A172 (cell line): ENCODE measurements at regions not wholly inside any gene's neighbourhood (a gene's known extent, or its start where the extent isn't known, plus 50 kb on each side); places are given as distances from the start of the nearest gene placed in this dataset.
"Not testable (repeated sequence)": the region's sequence is repeated elsewhere in the genome, so short reads cannot be mapped to it uniquely, and the experiment has no call there.

ENCODE experiments used
- DNase-seq: peaks from one replicate; pipeline ENCODE4 v3.0.0-alpha.2; 2015; ENCODE audit warnings: low spot score

- DNase-seq: no peak
Observed at GRCh38 chr10:43855667-43856210, 207.1 kb upstream of the ZNF32 start.

DNA sequence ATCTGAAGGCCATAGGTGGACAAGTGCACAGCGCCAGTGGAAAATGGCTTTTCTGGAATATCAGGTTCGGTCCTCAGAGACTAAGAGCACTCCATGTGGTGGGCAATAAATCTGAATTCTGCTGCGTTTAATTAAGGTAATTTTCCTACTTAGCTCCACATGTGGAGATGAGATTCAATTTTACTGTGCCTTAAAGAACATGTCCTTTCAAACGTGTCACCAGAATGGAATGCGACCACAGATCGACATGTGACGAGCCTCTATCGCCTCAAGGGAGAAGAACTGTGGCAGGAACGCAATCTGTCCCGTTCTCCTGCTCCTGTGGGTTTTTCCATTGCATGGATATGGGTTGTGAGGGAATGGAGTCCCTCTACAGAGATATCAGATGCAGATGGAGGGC is 205.3 kb upstream of the ZNF32 start:
- DNase-seq: peak; percentile 85

DNA sequence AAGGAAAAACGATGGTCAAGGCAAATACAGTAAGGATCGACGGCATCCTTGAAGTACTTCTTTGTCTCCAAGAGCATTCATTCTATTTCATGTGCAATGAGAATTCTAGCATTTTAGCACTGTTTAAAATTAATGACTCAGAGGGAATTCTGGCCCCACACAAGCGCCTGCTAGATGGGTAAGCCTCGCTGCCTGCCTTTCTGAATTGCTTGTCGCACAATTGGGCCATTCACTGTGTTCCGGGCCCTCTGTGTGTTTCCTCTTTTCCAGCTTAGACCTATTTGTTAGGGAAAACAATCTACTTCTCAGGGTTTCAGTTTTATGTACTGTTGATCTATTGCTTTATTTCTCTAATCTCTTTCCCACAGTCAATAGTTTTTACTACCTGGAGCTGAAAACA is 204.7 kb upstream of the ZNF32 start:
- no peak for DNase-seq

DNA sequence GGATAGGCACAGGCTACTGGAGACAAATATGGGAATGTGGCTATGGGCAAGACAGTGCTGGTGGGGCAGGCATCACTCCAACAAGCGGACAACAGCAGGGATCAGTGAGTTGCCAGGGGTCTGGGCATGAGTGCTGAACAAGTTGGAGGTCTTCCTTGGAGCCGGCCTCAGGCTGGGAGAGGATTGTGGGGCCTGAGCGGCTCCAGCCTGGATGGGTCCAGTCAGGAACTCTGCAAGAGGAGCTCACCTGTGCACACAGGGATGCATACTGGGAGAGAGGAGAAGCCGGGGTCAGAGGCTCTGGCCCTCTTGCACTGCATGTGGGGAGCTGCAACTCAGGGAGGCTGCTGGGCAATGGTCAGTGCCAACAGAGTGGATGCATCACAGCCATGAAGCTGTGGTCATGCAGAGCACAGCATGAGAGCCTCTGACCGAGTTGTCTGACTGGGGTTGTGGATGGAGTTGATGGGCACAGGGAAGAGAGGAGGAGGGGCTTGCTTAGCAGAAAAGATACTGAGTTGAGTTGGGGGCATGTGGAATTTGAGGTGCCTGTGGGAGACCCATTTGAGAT is 204.0 kb upstream of the ZNF32 start:
- no peak for DNase-seq

GRCh38 chr10:43852149-43852548 is 203.5 kb upstream of the ZNF32 start:
- DNase-seq: no peak

- no peak for DNase-seq
Observed at GRCh38 chr10:43851030-43851429, 202.3 kb upstream of the ZNF32 start.

- no peak for DNase-seq
Observed at GRCh38 chr10:43849551-43849950, 200.9 kb upstream of the ZNF32 start.

DNA sequence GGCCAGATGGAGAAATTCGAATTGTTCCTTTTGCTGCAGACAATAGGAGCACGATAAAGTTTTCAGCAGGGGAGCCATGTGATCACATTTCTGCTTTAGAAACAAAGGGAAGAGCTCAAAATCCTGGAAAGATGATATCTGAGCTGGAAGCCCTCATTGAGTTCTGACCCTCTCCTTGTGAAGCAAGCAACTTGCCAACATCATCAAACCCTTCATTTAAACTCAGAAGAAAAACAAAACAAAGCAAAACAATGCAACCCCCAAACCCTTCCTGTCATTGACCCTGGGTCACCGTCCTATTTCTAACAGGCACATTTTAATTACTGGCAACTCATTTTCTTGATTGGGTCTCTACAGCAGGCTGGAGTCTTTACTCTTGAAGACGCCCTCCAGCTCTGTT is 198.3 kb upstream of the ZNF32 start:
- DNase-seq: no peak

DNA sequence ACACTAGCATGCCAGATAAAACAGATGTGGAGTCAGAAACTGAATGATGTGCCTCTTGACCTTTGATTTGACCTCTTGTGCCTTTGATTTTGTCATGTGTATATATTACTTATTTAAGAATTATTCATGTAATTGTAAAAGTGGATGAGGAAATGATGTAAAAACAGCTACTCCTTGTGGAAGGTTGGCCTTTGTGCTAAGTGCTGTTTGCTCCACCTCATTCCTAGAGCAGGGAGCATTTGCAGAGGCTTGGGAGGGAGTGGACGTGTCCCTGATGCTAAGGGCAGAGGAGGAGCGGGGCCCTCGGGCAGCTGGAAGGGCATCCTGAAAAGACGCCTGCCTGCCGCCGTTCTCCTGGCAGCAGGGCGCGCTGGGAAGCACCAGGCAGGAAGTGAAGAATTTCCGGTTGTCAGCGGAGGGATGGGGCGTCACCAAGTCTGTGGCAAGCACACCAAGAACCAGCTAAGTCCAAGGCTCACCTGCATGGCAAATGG is 197.6 kb upstream of the ZNF32 start:
- DNase-seq: no peak

DNA sequence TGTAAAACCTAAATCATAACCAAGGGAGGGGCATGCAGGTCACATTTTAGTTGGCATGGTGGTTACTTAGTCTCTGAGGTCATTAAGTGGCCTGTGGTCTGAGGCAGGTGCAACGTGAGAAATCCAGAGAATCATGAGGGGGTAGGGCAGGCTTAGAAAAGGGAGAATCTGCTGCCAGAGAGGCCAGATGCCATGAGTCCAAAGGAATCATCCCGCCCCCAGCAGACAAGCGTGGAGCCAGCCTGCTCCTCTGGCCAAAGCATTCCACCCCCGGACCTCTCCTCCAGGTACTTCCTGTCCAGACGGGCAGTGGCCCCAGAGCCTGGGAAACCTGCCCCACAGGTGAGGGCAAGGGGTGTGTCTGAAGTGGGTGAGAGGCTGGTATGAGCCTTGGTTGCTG is 196.4 kb upstream of the ZNF32 start:
- DNase-seq: no peak

DNA sequence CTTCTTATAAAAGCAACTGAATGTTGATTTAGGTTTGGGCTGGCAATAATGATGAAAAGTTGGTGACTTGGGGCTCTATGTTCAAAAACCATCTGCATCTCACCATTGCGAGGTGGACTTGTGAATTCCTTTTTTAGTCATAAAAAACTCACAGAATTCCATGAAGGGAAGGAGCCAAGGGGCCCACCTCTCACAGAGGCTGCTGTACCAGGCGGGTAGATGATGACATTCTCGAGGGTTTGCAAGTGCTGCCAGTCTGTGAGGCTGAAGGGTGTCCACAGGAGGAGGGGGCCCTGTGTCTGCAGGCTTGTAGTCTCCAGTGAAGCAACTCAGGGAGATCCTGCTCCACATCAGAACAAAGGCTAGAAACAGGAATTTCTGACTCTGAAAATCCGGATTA is 195.5 kb upstream of the ZNF32 start:
- DNase-seq: no peak

DNA sequence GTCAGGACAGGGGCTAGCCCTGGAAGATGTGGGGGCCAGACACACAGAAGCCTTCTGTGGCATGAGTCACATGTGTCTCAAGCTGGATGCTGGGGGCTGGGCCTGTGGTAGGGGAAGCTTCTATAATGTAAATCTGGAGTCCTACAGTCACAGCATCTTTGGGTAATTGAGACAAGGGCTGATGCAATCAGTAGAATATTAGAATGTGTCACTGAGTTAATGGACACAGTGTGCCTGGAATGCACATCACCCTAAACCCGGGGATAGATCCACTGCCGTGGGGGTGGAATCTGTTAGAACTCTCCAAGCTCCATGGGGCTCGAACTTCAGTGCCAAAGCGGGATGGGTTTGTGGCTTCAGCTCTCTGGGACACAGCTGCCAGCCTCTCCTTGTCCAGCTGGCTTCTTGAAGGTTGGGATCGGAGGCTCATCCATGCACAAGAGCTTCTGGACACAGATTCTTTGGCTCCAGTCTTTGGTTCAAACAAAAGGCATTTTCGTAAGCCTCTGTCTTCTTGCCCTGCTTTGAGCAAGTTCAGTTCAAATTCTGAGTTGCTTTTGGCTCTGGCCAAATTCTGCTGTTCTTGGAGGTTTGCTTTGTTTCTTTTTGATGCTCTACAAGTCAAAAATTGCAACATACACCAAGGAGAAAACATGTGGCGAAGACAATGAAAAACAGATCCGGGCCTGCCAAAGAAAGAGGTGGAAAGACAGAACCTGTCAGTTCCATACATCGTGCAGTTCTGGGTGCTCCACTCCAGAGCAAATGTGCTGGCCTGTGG is 194.8 kb upstream of the ZNF32 start:
- DNase-seq: no peak

DNA sequence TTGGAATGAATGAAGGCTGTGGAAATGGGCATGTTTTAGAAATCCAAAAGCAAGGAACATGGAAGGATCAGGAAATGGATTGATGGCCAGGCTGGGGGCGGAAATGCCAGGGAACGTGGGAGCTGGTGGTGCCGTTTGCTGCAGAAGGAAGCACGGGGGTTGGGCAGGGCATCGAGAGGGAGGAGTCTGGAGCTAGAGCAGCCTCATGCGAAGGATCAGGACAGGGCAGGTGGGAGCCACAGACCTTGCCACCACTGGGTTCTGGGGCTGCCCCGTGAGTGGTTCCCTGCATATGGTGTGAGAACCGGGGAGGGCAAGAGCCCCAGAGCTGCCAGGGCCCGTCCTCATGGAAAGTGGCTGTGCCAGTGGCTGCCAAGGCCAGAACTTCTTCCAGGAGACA is 193.8 kb upstream of the ZNF32 start:
- DNase-seq: no peak

GRCh38 chr10:43842072-43842471 is 193.4 kb upstream of the ZNF32 start:
- no peak for DNase-seq

DNA sequence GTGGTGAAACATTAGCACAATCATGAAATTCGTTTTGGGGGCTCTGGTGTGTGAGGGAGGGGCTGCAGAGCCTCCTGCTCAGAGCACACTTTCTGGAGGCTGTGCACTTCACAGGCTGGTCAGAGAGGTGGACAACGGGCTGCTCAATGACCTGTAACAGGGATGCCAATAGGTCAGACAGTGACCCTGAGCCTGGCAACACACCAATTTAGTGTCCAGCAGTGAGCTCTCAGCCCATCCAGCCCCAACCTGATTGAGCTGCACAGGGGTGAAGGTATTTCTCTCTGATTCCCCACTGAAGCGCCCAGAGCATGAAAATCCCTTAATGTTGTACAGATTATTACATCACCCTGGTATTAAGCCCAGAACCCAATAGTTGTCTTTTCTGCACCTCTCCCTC is 191.3 kb upstream of the ZNF32 start:
- no peak for DNase-seq

DNA sequence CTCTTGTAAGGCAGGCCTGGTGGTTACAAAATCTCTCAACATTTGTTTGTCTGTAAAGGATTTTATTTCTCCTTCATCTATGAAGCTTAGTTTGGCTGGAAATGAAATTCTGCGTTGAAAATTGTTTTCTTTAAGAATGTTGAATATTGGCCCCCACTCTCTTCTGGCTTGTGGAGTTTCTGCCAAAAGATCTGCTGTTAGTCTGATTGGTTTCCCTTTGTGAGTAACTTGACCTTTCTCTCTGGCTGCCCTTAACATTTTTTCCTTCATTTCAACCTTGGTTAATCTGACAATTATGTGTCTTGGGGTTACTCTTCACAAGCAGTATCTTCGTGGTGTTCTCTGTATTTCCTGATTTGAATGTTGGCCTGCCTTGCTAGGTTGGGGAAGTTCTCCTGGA is 186.1 kb upstream of the ZNF32 start:
- not testable (repeated sequence) for DNase-seq

GRCh38 chr10:43827853-43828252 is 179.2 kb upstream of the ZNF32 start:
- no peak for DNase-seq

DNA sequence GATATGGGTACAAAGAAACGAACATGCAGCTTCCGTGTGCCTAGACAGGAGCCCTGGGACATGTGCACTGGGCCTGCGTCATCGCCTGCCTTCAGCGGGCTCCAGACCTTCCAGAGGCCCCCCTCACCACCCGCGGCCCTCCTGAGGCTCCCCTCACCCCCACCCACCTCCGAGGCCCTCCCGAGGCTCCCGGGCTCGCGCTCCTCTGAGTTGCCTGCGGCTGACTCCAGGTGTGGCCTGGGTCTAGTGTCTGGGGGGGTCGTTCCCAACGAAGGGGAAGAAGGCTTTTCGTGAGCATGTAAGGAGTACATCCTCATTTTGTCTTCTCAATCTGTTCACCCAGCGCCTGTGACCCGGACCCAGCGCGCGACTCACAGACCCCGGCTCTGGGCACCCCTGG is 177.3 kb upstream of the ZNF32 start:
- no peak for DNase-seq

DNA sequence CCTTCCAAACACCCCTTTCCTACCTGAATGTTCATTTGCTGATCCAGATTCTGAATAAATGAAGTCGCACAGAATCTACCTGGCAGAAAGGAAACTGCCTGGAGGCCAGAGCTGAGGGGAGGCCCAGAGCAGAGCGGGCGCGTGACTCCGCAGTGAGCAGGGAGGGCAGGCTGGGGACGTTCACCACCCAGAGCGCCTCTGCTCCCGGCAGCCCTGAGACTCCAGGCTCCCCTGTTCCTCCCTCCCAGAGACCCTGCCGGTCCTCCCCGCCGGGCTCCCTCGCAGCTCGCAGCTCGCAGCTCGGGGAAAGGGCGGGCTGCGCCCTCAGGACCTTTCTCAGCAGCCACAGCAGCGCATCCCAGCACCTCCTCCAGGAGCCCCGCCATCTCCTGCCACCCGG is 176.7 kb upstream of the ZNF32 start:
- no peak for DNase-seq

GRCh38 chr10:43824934-43825333 is 176.3 kb upstream of the ZNF32 start:
- no peak for DNase-seq

DNA sequence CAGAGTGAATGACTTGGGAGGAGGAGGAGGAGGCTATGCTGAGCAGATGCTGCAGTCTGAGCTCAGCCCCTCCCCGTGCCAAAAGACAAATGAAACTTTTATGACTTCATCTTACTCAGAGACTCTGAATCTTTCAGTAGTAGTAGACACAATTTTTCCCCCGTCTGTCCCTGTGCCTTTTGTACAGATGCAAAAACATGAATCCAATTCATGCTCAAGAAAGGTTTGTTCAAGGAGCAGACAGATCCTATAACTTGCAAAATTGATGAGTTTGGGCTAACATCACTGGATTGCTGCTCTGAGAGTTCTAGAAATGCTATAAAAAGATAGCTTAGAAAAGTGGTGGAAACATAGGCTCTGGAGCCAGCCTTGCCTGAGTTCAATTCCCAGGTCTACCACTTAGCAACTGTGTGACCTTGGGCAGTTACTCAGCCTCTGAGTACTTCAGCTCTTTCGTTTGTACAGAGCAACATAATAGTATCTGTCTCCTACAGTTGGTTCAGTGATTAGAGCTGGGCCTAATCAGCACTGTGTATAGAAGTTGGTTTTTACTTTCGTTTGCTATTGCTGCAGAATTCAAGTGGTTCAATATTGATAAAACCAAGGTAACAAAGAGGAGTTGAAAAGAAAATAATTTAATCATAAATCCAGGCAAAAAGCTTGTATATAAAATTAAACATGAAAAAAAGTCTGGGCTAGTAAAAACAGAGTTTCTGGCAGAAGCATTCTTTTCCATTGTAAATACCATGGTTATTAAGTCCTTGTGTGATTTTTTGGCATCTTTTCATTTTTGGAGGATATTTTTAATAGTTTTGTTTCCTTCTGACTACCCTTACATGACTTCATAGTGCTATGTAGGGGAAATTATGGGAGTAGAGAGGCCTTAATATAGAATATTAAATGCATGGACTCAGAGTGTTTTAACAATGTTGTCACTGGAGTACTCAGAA is 174.2 kb upstream of the ZNF32 start:
- DNase-seq: no peak

GRCh38 chr10:43821103-43821502 is 172.4 kb upstream of the ZNF32 start:
- DNase-seq: no peak
